HG03095 (cell line): ENCODE measurements at regions not wholly inside any gene's neighbourhood (a gene's known extent, or its start where the extent isn't known, plus 50 kb on each side); places are given as distances from the start of the nearest gene placed in this dataset.

Experiments
- ATAC-seq: cut with Tn5 transposase; IDR thresholded peaks from one replicate; pipeline ENCODE4 v1.9.1; 2021; ENCODE audit warnings: moderate library complexity; ENCODE audit not compliant: unreplicated experiment

GRCh38 chr7:85471307-85471706 lies 284.5 kb upstream of the SEMA3D start:
- ATAC-seq, result no peak

- ATAC-seq, result no peak
These were observed 282.7 kb upstream of the SEMA3D start for GRCh38 chr7:85469446-85470010.

GRCh38 chr7:85464042-85464651 lies 277.3 kb upstream of the SEMA3D start:
- no peak for ATAC-seq

GRCh38 chr7:85462671-85463070 lies 275.8 kb upstream of the SEMA3D start:
- ATAC-seq, result no peak

- no peak for ATAC-seq
These were observed 271.1 kb upstream of the SEMA3D start for GRCh38 chr7:85457911-85458310.

GRCh38 chr7:85456254-85456653 lies 269.4 kb upstream of the SEMA3D start:
- ATAC-seq, result no peak

GRCh38 chr7:85454904-85455303 lies 268.0 kb upstream of the SEMA3D start:
- ATAC-seq, result no peak

GRCh38 chr7:85452674-85453073 lies 265.8 kb upstream of the SEMA3D start:
- no peak for ATAC-seq

GRCh38 chr7:85449478-85449877 lies 262.6 kb upstream of the SEMA3D start:
- no peak for ATAC-seq

- no peak for ATAC-seq
These were observed 260.1 kb upstream of the SEMA3D start for GRCh38 chr7:85447004-85447403.

GRCh38 chr7:85426487-85426960 lies 239.7 kb upstream of the SEMA3D start:
- ATAC-seq, result no peak

- no peak for ATAC-seq
These were observed 237.4 kb upstream of the SEMA3D start for GRCh38 chr7:85424298-85424697.

GRCh38 chr7:85423209-85423895 lies 236.5 kb upstream of the SEMA3D start:
- ATAC-seq, result no peak

- no peak for ATAC-seq
These were observed 228.9 kb upstream of the SEMA3D start for GRCh38 chr7:85415743-85416142.

GRCh38 chr7:85413718-85414117 lies 226.9 kb upstream of the SEMA3D start:
- ATAC-seq, result no peak

- ATAC-seq, result no peak
These were observed 226.1 kb upstream of the SEMA3D start for GRCh38 chr7:85412912-85413311.

GRCh38 chr7:85407391-85407790 lies 220.5 kb upstream of the SEMA3D start:
- ATAC-seq, result no peak

GRCh38 chr7:85405016-85405902 lies 218.4 kb upstream of the SEMA3D start:
- ATAC-seq, result no peak

GRCh38 chr7:85396676-85397075 lies 209.8 kb upstream of the SEMA3D start:
- no peak for ATAC-seq

- ATAC-seq, result no peak
These were observed 205.9 kb upstream of the SEMA3D start for GRCh38 chr7:85392789-85393188.

- no peak for ATAC-seq
These were observed 205.5 kb upstream of the SEMA3D start for GRCh38 chr7:85392326-85392725.
